ENCODE measurements at regions not wholly inside any gene's neighbourhood (a gene's known extent, or its start where the extent isn't known, plus 50 kb on each side); places are given as distances from the start of the nearest gene placed in this dataset.

DNA sequence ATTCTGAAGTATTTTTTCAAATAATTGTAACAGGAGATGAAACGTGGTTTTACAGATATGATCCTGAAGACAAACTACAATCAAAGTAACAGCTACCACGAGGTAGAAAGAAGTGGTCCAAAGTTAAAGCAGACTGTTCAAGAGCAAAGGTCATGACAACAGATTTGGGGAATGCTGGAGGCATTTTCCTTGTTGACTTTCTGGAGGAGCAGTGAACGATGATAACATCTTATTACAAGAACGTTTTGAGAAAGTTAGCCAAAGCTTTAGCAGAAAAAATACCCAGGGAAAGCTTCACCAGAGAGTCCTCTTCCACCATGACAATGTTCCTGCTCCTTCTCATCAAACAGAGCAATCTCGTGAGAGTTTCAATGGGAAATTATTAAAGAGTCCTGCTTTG, 145.4 kb upstream of the NREP start:
- no peak for FAIRE-seq

DNA sequence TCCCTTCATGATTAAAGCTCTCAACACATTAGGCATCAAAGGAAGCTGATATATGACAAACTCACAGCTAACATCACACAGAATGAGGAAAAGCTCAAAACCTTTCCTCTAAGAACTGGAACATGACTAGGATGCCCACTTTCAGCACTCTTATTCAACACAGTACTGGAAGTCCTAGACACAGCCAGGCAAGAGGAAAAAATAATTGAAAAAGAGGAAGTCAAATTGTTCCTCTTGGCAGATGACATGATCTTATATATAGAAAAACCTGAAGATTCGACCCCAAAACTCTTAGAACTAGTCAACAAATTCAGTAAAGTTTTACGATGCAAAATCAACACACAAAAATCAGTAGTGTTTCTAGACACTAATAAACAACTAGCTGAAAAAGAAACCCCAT, 144.3 kb upstream of the NREP start:
- Histone ChIP-seq H3K36me3 (ENCODE audit: control insufficient read depth, insufficient read depth, low read length) (no peaks in the 10 kb centered on the region), H3K27me3 (ENCODE audit: control insufficient read depth, insufficient read depth, low read length) (no peaks in the 10 kb centered on the region), H3K4me3 (ENCODE audit: low read depth, low read length) (no peak overlapping the region)
- FAIRE-seq (no peak), DNase-seq (ENCODE audit: low read depth) (no peak)
- TF ChIP-seq, protein P1, sequence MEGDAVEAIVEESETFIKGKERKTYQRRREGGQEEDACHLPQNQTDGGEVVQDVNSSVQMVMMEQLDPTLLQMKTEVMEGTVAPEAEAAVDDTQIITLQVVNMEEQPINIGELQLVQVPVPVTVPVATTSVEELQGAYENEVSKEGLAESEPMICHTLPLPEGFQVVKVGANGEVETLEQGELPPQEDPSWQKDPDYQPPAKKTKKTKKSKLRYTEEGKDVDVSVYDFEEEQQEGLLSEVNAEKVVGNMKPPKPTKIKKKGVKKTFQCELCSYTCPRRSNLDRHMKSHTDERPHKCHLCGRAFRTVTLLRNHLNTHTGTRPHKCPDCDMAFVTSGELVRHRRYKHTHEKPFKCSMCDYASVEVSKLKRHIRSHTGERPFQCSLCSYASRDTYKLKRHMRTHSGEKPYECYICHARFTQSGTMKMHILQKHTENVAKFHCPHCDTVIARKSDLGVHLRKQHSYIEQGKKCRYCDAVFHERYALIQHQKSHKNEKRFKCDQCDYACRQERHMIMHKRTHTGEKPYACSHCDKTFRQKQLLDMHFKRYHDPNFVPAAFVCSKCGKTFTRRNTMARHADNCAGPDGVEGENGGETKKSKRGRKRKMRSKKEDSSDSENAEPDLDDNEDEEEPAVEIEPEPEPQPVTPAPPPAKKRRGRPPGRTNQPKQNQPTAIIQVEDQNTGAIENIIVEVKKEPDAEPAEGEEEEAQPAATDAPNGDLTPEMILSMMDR (IDR thresholded peaks at IDR 0.05; ENCODE audit: insufficient read depth, low read length, severe bottlenecking): no peak

More for the DNA sequence above, 145.4 kb upstream of the NREP start:
- no peak overlapping the region for H3K4me3 ChIP-seq (ENCODE audit: low read depth, low read length)
- TF ChIP-seq, protein P1 (IDR thresholded peaks at IDR 0.05; ENCODE audit: insufficient read depth, low read length, severe bottlenecking): no peak
- DNase-seq (ENCODE audit: low read depth): no peak
- H3K36me3 ChIP-seq (ENCODE audit: control insufficient read depth, insufficient read depth, low read length): no peaks in the 10 kb centered on the region
- no peaks in the 10 kb centered on the region for H3K27me3 ChIP-seq (ENCODE audit: control insufficient read depth, insufficient read depth, low read length)

- H3K36me3 ChIP-seq (ENCODE audit: control insufficient read depth, insufficient read depth, low read length): no peaks in the 10 kb centered on the region
- TF ChIP-seq, protein P1 (IDR thresholded peaks at IDR 0.05; ENCODE audit: insufficient read depth, low read length, severe bottlenecking): no peak
- DNase-seq (ENCODE audit: low read depth) (no peak), FAIRE-seq (no peak)
- no peaks in the 10 kb centered on the region for H3K27me3 ChIP-seq (ENCODE audit: control insufficient read depth, insufficient read depth, low read length)
- no peak overlapping the region for H3K4me3 ChIP-seq (ENCODE audit: low read depth, low read length)
Measured at GRCh38 chr5:111892949-111893348, 136.0 kb upstream of the NREP start.

DNA sequence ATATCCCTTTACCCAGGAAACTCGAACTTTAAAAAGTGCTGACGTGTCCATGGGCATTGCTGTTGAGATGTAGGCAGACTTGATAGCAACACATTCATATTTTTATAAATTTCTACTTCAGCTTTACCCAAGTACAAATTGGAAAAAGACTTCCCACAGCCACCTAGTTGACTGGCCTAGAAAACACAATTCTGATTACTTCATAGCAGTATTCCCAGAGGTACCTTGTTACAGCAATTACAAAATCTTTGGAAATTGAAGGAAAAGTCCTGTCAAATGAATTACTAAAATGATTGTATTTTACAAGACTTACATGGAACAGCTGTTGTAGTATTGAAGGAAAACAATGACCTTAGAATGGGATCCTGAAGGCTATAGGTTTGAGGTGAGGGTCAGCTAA, 130.7 kb upstream of the NREP start:
- TF ChIP-seq, protein P1 (IDR thresholded peaks at IDR 0.05; ENCODE audit: insufficient read depth, low read length, severe bottlenecking): no peak
- FAIRE-seq (no peak), DNase-seq (ENCODE audit: low read depth) (no peak)
- H3K36me3 ChIP-seq (ENCODE audit: control insufficient read depth, insufficient read depth, low read length): no peaks in the 10 kb centered on the region
- H3K27me3 ChIP-seq (ENCODE audit: control insufficient read depth, insufficient read depth, low read length): no peaks in the 10 kb centered on the region
- H3K4me3 ChIP-seq (ENCODE audit: low read depth, low read length): no peak overlapping the region

GRCh38 chr5:111869681-111870080, 112.7 kb upstream of the NREP start:
- no peaks in the 10 kb centered on the region for H3K27me3 ChIP-seq (ENCODE audit: control insufficient read depth, insufficient read depth, low read length)
- TF ChIP-seq, protein P1 (IDR thresholded peaks at IDR 0.05; ENCODE audit: insufficient read depth, low read length, severe bottlenecking): no peak
- DNase-seq (ENCODE audit: low read depth) (peak; percentile 73), FAIRE-seq (no peak)
- no peak overlapping the region for H3K4me3 ChIP-seq (ENCODE audit: low read depth, low read length)
- no peaks in the 10 kb centered on the region for H3K36me3 ChIP-seq (ENCODE audit: control insufficient read depth, insufficient read depth, low read length)

GRCh38 chr5:111865356-111865755, 108.4 kb upstream of the NREP start:
- no peak overlapping the region for H3K4me3 ChIP-seq (ENCODE audit: low read depth, low read length)
- TF ChIP-seq, protein P1 (IDR thresholded peaks at IDR 0.05; ENCODE audit: insufficient read depth, low read length, severe bottlenecking): no peak
- H3K36me3 ChIP-seq (ENCODE audit: control insufficient read depth, insufficient read depth, low read length): no peaks in the 10 kb centered on the region
- peak; percentile 26 for DNase-seq (ENCODE audit: low read depth)
- H3K27me3 ChIP-seq (ENCODE audit: control insufficient read depth, insufficient read depth, low read length): no peaks in the 10 kb centered on the region
- FAIRE-seq: no peak
